SH-SY5Y (cell line): ENCODE measurements at regions not wholly inside any gene's neighbourhood (a gene's known extent, or its start where the extent isn't known, plus 50 kb on each side); places are given as distances from the start of the nearest gene placed in this dataset.

Source experiments
- GATA2 ChIP-seq: IDR thresholded peaks from 2 replicates; pipeline ENCODE4 v1.6.1; 2011; ENCODE audit warnings: mild to moderate bottlenecking, low read depth, low read length
- GATA3 ChIP-seq: IDR thresholded peaks from 2 replicates; pipeline ENCODE4 v1.6.1; 2011; ENCODE audit warnings: low read depth, mild to moderate bottlenecking, low read length, moderate library complexity

DNA sequence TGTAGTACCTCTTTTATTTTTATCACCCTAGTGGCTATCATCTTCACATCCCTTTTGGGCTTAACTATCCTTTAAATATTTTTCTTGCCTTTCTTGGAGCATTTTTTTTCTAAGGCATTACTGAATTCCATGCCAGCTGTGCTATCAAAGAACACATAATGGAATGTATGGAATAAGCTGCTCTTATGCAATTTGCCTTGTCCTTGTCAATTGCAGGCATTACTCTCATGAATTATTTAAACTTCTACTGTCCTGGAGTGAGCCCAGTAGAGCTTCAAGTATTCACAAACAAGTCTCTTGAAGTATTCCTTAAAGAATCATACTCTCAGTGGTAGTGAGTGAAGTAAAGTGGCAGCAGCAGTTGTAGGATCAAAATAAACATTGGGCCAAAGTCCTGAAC is 144.6 kb upstream of the IGFBP7 start:
- no peak for TF ChIP-seq GATA2
- TF ChIP-seq GATA3, result no peak
